WI38 (cell line): ENCODE measurements at regions not wholly inside any gene's neighbourhood (a gene's known extent, or its start where the extent isn't known, plus 50 kb on each side); places are given as distances from the start of the nearest gene placed in this dataset.

Experiments
- H3K4me3 ChIP-seq: 2 replicates; pipeline ENCODE4 v1.5.1; 2011; ENCODE audit warnings: low read depth, mild to moderate bottlenecking, control low read depth, low read length
- TF ChIP-seq, protein P1 (sequence below): IDR thresholded peaks from 2 replicates; pipeline ENCODE4 v1.5.1; 2012; ENCODE audit warnings: low read depth, mild to moderate bottlenecking, control low read depth, low read length

GRCh38 chr13:97561182-97561581 is 127.2 kb downstream of the RAP2A start:
- TF ChIP-seq, protein P1, sequence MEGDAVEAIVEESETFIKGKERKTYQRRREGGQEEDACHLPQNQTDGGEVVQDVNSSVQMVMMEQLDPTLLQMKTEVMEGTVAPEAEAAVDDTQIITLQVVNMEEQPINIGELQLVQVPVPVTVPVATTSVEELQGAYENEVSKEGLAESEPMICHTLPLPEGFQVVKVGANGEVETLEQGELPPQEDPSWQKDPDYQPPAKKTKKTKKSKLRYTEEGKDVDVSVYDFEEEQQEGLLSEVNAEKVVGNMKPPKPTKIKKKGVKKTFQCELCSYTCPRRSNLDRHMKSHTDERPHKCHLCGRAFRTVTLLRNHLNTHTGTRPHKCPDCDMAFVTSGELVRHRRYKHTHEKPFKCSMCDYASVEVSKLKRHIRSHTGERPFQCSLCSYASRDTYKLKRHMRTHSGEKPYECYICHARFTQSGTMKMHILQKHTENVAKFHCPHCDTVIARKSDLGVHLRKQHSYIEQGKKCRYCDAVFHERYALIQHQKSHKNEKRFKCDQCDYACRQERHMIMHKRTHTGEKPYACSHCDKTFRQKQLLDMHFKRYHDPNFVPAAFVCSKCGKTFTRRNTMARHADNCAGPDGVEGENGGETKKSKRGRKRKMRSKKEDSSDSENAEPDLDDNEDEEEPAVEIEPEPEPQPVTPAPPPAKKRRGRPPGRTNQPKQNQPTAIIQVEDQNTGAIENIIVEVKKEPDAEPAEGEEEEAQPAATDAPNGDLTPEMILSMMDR: no peak
- no peak overlapping the region for H3K4me3 ChIP-seq

DNA sequence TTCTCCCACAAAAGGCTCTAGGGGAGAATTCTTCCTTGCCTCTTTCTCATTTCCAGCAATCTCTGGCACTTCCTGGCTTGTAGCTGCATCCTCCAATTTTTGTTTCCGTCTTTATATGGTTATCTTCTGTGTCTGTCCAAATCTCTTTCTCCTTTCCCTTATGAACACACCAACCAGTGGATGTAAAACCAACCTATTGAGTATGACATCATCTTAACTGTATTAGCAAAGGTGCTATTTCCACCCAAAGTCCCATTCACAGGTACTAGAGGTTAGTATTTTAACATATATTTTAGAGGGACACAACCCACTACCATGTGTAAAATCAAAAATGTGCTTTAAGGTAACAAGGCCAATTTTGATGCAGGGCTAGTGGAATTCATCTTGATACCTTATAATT is 129.0 kb downstream of the RAP2A start:
- TF ChIP-seq, protein P1: no peak
- no peak overlapping the region for H3K4me3 ChIP-seq

DNA sequence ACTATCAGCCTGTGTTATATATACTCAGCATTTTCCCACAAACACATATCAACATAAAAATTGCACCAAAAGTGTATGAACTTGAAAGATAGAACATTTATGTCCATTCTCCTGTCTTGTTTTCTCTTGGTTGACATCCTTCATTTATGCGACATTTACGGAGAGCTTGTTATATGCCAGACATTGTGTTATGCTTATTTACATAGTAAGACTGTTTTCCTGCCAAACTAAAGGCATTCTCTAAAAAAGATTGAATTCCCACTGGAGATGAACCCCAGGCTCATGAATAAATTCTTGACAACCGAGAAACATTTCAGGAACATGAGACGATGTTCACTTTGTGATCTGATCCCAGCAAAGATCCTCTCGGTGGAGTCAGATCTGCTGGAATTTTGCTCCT is 131.0 kb downstream of the RAP2A start:
- TF ChIP-seq, protein P1: no peak
- no peak overlapping the region for H3K4me3 ChIP-seq

DNA sequence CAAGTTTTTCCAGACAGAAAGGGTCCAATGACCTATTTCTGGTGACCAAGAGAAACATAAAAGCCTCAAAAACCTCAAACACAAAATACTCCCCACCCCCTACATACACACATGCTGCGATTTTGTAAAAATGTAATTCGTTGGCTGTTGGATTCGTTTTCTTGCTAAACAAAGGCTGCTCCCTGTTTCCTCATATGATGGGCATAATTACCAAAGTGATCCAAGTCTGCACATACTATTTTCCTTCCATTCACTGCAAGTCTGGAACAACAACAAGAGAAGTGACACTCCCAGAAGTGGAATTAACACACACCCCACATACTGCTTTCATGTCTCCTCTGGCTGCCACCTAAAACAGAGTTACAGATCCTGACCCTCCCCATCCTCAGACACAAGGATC is 131.9 kb downstream of the RAP2A start:
- TF ChIP-seq, protein P1: no peak
- H3K4me3 ChIP-seq: no peak overlapping the region

- TF ChIP-seq, protein P1: no peak
- H3K4me3 ChIP-seq: no peak overlapping the region
These were observed 132.9 kb downstream of the RAP2A start for GRCh38 chr13:97566907-97567306.

DNA sequence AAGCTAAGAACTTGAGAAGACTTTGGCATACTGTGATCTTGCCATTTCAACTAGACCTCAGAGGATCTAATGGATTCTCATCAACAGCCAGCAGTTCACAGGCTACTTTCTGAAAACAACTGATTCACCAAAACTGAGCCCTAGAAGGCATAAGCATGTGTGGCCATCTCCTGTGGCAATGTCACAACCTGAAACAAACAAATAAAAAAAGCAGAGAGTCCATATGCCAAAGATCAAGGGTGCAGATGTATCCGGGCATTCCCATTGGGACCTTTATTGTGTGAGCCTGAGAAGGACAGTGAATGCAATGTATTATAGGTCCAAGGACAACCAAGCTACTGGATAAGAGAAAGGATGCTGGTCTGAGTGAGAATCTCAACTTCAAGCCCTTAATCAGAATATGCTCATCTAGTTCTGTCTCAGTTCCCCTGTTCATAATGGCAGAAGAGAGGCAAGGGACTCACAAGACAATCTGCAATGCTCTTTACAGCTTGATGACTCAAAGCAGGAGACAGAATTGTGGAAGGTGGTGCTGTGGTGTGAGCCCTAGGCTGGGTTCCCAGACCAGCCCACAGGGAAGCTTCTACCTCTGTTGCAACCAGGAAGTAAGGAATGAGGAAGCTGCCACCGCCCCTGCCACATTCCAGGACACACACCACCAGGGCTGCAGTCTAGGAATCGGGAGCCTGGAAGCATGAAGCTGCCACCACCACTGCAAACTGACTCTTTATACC is 133.7 kb downstream of the RAP2A start:
- TF ChIP-seq, protein P1: no peak
- H3K4me3 ChIP-seq: no peak overlapping the region

- H3K4me3 ChIP-seq: no peak overlapping the region
- TF ChIP-seq, protein P1: no peak
These were observed 134.9 kb downstream of the RAP2A start for GRCh38 chr13:97568850-97569249.
